Ovary (tissue), 7 donors: ENCODE measurements at regions not wholly inside any gene's neighbourhood (a gene's known extent, or its start where the extent isn't known, plus 50 kb on each side); places are given as distances from the start of the nearest gene placed in this dataset.

Source experiments
- DNase-seq, 5 donors: peaks; one replicate each; pipeline ENCODE4 v3.0.0-alpha.2; 2019 to 2020
- H3K27ac ChIP-seq, 2 donors: fragments of 200-600 bp; one replicate each; pipeline versions ENCODE4 v1.5.1 to v1.8.0; 2019 to 2022
- H3K27me3 ChIP-seq: fragments of 200-600 bp; one replicate; pipeline ENCODE4 v1.8.0; 2022
- H3K36me3 ChIP-seq: fragments of 200-600 bp; sonication (generic); one replicate; pipeline ENCODE4 v1.5.1; 2019
- H3K4me1 ChIP-seq: one replicate; pipeline ENCODE4 v1.8.1; 2013; ENCODE audit warnings: mild to moderate bottlenecking, moderate library complexity; ENCODE audit not compliant: insufficient read depth
- H3K4me3 ChIP-seq: fragments of 200-600 bp; sonication (generic); one replicate; pipeline ENCODE4 v1.5.1; 2017
- H3K9me3 ChIP-seq, 2 donors: fragments of 200-600 bp in 1 of 2; sonication (generic) in 1 of 2; one replicate each; pipeline versions ENCODE4 v1.5.1 to v1.8.1; 2013 to 2019; ENCODE audit warnings: mild to moderate bottlenecking in 1 of 2, moderate library complexity in 1 of 2
- EP300 ChIP-seq: sonication (generic); formaldehyde crosslinking; IDR thresholded peaks from one replicate; pipeline ENCODE4 v1.6.1; 2017; ENCODE audit warnings: antibody characterized with exemption
- POLR2A ChIP-seq: fragments of 450-650 bp; IDR thresholded peaks from one replicate; pipeline ENCODE4 v1.6.1; 2017; ENCODE audit warnings: antibody characterized with exemption, mild to moderate bottlenecking, moderate library complexity
- WGBS, 3 donors: extraction: QIAGEN DNeasy Blood & Tissue Kit in 1 of 3; methylation state at CpG; one replicate each; pipeline versions ENCODE4 v1.1.5 to v1.1.7; 2013 to 2017; 5-methylcytosine and 5-hydroxymethylcytosine counted together
- intact Hi-C, 4 donors: fragments of 100-400 bp; cut with DNase I; formaldehyde crosslinking; loops; one replicate each; pipeline versions ENCODE4 v1.11.0 to v1.15.1; 2022 to 2023
- TF ChIP-seq, protein P1 (sequence below), 3 donors: fragments of 450-650 bp in 2 of 3; fragments of 200-600 bp in 1 of 3; IDR thresholded peaks; one replicate each; pipeline versions ENCODE4 v1.5.1 to v1.8.0; 2016 to 2022; ENCODE audit warnings: antibody characterized with exemption in 3 of 3, mild to moderate bottlenecking in 1 of 3
- donor health status: DM: no; HTN: no; CAD: no; lungs with moderate emphysema.
- donor health status: DM: no; HTN: no; CAD: no.
- donor health status: Bipolar disorder and iron deficiency.
- donor health status: DM: no; HTN: no; CAD: no.
- donor health status: DM: yes; HTN: yes; CAD: no.

DNA sequence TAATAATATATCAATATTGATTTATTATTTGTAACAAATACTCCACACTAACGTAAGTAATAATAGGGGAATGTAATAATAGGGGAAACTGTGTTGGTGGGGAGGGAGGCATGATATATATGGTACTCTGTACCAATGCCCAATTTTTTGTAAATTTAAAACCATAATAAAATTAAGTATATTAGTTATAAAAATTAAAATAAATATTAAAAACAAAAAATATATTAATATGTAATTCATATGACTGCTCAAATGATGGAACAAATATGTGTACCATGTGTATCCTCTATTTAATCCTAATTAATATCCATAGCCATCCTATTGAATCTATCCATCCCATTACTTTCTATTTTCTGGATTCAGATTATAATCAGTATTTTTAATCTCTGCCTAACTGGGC, 578.0 kb downstream of the KCNA4 start:
- intact Hi-C loops, result no loop called here
- 83 to 91% (median 90%) methylated on average over 1 of the region's 1 CpG for WGBS, 3 donors
- H3K36me3 ChIP-seq, result no peaks in the 10 kb centered on the region

DNA sequence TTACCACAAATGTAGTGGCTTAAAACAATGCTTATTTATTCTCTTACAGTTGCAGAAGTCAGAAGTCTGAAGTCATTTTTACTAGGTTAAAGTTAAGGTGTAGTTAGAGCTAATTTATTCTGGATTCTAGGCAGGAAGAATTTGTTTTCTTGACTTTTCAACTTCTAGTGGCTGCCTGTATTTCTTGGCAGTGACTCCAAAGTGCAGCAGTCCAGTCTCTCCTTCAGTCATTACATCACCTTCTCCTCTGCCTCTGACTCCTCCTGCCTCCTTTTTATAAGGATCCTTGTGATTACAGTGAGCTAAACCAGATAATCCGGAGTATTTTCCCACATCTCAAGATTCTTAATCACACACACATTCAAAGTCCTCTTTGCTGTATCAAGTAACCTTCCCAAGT, 581.4 kb downstream of the KCNA4 start:
- Histone ChIP-seq H3K4me1 (no peaks in the 10 kb centered on the region), H3K27ac (no peak overlapping the region), H3K9me3 (no peaks in the 10 kb centered on the region), H3K36me3 (no peaks in the 10 kb centered on the region), H3K4me3 (no peak overlapping the region), H3K27me3 (no peaks in the 10 kb centered on the region)
- TF ChIP-seq POLR2A (no peak), EP300 (no peak)
- TF ChIP-seq, protein P1, sequence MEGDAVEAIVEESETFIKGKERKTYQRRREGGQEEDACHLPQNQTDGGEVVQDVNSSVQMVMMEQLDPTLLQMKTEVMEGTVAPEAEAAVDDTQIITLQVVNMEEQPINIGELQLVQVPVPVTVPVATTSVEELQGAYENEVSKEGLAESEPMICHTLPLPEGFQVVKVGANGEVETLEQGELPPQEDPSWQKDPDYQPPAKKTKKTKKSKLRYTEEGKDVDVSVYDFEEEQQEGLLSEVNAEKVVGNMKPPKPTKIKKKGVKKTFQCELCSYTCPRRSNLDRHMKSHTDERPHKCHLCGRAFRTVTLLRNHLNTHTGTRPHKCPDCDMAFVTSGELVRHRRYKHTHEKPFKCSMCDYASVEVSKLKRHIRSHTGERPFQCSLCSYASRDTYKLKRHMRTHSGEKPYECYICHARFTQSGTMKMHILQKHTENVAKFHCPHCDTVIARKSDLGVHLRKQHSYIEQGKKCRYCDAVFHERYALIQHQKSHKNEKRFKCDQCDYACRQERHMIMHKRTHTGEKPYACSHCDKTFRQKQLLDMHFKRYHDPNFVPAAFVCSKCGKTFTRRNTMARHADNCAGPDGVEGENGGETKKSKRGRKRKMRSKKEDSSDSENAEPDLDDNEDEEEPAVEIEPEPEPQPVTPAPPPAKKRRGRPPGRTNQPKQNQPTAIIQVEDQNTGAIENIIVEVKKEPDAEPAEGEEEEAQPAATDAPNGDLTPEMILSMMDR (IDR thresholded peaks at IDR 0.05), result no peak
- DNase-seq, result no peak
- WGBS, 3 donors, result 54 to 61% (median 56%) methylated on average over 1 of the region's 1 CpG
- intact Hi-C loops, result no loop called here

More for the DNA sequence above, 578.0 kb downstream of the KCNA4 start:
- TF ChIP-seq EP300 (no peak), POLR2A (no peak)
- TF ChIP-seq, protein P1 (IDR thresholded peaks at IDR 0.05), result no peak
- no peaks in the 10 kb centered on the region for H3K4me1 ChIP-seq
- H3K27me3 ChIP-seq, result no peaks in the 10 kb centered on the region
- H3K4me3 ChIP-seq, result no peak overlapping the region
- DNase-seq, result no peak
- H3K27ac ChIP-seq, result no peak overlapping the region
- H3K9me3 ChIP-seq, result no peaks in the 10 kb centered on the region

- Histone ChIP-seq H3K27ac (no peak overlapping the region), H3K4me1 (no peaks in the 10 kb centered on the region), H3K9me3 (no peaks in the 10 kb centered on the region), H3K36me3 (no peaks in the 10 kb centered on the region), H3K4me3 (no peak overlapping the region), H3K27me3 (no peaks in the 10 kb centered on the region)
- intact Hi-C loops, result no loop called here
- DNase-seq, result no peak
- TF ChIP-seq POLR2A (no peak), EP300 (no peak)
- TF ChIP-seq, protein P1 (IDR thresholded peaks at IDR 0.05), result no peak
- WGBS, 3 donors, result 14 to 26% (median 23%) methylated on average over 3 of the region's 3 CpGs
Observed at GRCh38 chr11:29432719-29433325, 584.0 kb downstream of the KCNA4 start.

- Histone ChIP-seq H3K27ac (no peak overlapping the region), H3K36me3 (no peaks in the 10 kb centered on the region), H3K27me3 (no peaks in the 10 kb centered on the region), H3K4me1 (no peaks in the 10 kb centered on the region), H3K4me3 (no peak overlapping the region), H3K9me3 (no peaks in the 10 kb centered on the region)
- no peak for DNase-seq
- TF ChIP-seq POLR2A (no peak), EP300 (no peak)
- intact Hi-C loops, result no loop called here
Observed at GRCh38 chr11:29405305-29405704, 611.5 kb downstream of the KCNA4 start.

- Histone ChIP-seq H3K36me3 (no peaks in the 10 kb centered on the region), H3K4me3 (no peak overlapping the region), H3K27me3 (no peaks in the 10 kb centered on the region), H3K9me3 (no peaks in the 10 kb centered on the region), H3K4me1 (no peaks in the 10 kb centered on the region), H3K27ac (no peak overlapping the region)
- intact Hi-C loops, result no loop called here
- WGBS, 3 donors, result 28 to 53% (median 34%) methylated on average over 3 of the region's 3 CpGs
- TF ChIP-seq EP300 (no peak), POLR2A (no peak)
- TF ChIP-seq, protein P1 (IDR thresholded peaks at IDR 0.05), result no peak
- no peak for DNase-seq
Observed at GRCh38 chr11:29395555-29396072, 621.2 kb downstream of the KCNA4 start.
